ENCODE measurements at regions not wholly inside any gene's neighbourhood (a gene's known extent, or its start where the extent isn't known, plus 50 kb on each side); places are given as distances from the start of the nearest gene placed in this dataset.

DNA sequence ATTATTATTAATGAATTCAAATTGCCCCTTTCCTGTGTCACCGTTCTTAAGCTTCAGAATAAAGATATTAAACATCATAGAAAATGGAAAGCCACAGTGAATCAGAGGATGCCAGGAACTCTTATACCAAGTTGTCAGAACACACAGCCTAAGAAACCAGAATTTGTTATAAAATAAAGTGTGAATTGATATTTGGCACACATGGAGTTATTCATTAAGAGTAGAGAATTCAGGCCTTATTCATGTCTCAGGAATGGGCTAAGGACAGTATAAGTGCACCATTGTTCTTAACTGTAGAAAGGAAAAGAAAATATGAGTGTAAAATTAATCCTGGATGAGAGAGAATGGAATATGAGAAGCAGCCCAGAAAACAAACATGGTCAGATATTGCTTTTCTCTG is 86.7 kb upstream of the ATP8B1 start:
- TF ChIP-seq, protein P1, sequence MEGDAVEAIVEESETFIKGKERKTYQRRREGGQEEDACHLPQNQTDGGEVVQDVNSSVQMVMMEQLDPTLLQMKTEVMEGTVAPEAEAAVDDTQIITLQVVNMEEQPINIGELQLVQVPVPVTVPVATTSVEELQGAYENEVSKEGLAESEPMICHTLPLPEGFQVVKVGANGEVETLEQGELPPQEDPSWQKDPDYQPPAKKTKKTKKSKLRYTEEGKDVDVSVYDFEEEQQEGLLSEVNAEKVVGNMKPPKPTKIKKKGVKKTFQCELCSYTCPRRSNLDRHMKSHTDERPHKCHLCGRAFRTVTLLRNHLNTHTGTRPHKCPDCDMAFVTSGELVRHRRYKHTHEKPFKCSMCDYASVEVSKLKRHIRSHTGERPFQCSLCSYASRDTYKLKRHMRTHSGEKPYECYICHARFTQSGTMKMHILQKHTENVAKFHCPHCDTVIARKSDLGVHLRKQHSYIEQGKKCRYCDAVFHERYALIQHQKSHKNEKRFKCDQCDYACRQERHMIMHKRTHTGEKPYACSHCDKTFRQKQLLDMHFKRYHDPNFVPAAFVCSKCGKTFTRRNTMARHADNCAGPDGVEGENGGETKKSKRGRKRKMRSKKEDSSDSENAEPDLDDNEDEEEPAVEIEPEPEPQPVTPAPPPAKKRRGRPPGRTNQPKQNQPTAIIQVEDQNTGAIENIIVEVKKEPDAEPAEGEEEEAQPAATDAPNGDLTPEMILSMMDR (IDR thresholded peaks at IDR 0.05; ENCODE audit: insufficient read depth, low read length, poor library complexity, severe bottlenecking), result no peak
- no peak for TF ChIP-seq EZH2phosphoT487 (conservative IDR thresholded peaks at IDR 0.05; ENCODE audit: low read length)
